K562 (cell line): ENCODE measurements at regions not wholly inside any gene's neighbourhood (a gene's known extent, or its start where the extent isn't known, plus 50 kb on each side); places are given as distances from the start of the nearest gene placed in this dataset.

ENCODE experiments used
- ATAC-seq: fragments of 200-7000 bp; cut with Tn5 transposase; 3 replicates; pipeline ENCODE4 v1.9.1; 2020; ENCODE audit warnings: moderate library complexity
- BruUV-seq: library from RNA; stranded (reverse); fragments of 400-500 nt; replicated peaks from 2 replicates; lab custom pipeline; 2021; lab: Mats Ljungman, UMichigan
- CTCF ChIA-PET: fragments of 300-600 bp; formaldehyde crosslinking; extraction: SDS; loops from one replicate; lab custom pipeline; 2021; ENCODE audit warnings: low intra/inter-chr PET ratio; lab: Yijun Ruan, JAX
- POLR2A ChIA-PET: fragments of 300-600, 350-650 bp; sonication (Branson Sonifier 250); formaldehyde crosslinking; extraction: SDS; loops from one replicate; lab custom pipeline; 2021; ENCODE audit warnings: antibody characterized with exemption, inconsistent platforms; lab: Yijun Ruan, JAX
- DNase-seq, 4 experiments: peaks; one replicate each; pipeline versions ENCODE4 v3.0.0 to v3.0.0-alpha.2; 2011 to 2018; ENCODE audit warnings: low spot score in 3 of 4, mixed read lengths in 3 of 4; ENCODE audit errors: extremely low read depth in 1 of 4
- FAIRE-seq: peaks from 2 replicates; lab custom pipeline; 2011; peaks lifted over from hg19 to GRCh38; lab: Jason Lieb, UNC
- H2AFZ ChIP-seq: 2 replicates; pipeline ENCODE4 v1.6.0; 2011; ENCODE audit warnings: low read depth, low read length, control low read depth, inconsistent platforms
- H3K27ac ChIP-seq: fragments of 200-600 bp; 3 replicates; pipeline ENCODE4 v1.8.0; 2011; ENCODE audit warnings: low read depth, mild to moderate bottlenecking, control low read depth, inconsistent platforms, low read length, moderate library complexity, mixed read lengths; ENCODE audit errors: extremely low read depth
- H3K27me3 ChIP-seq, 2 experiments: fragments of 300-600 bp in 1 of 2; 2 replicates in 1 of 2; 3 replicates in 1 of 2; pipeline versions ENCODE4 v1.6.0 to v1.8.0; 2011; ENCODE audit warnings: inconsistent platforms in 2 of 2, low read length in 2 of 2, mild to moderate bottlenecking in 1 of 2, mixed read lengths in 1 of 2, moderate library complexity in 1 of 2; ENCODE audit not compliant: control insufficient read depth in 2 of 2, insufficient read depth in 2 of 2
- H3K36me3 ChIP-seq: fragments of 300-600 bp; 3 replicates; pipeline ENCODE4 v1.8.0; 2011; ENCODE audit warnings: mild to moderate bottlenecking, low read length, inconsistent platforms; ENCODE audit not compliant: control insufficient read depth, insufficient read depth
- H3K4me1 ChIP-seq, 2 experiments: fragments of 200-600 bp in 1 of 2; replicated peaks in 1 of 2; 2 replicates in 1 of 2; 3 replicates in 1 of 2; pipeline versions ENCODE4 v1.5.1 to v1.8.0; 2011; ENCODE audit warnings: inconsistent platforms in 2 of 2, low read length in 2 of 2, mild to moderate bottlenecking in 1 of 2, mixed read lengths in 1 of 2, moderate library complexity in 1 of 2; ENCODE audit not compliant: control insufficient read depth in 2 of 2, insufficient read depth in 2 of 2
- H3K4me2 ChIP-seq: 2 replicates; pipeline ENCODE4 v1.6.1; 2011; ENCODE audit warnings: low read length, control low read depth, inconsistent platforms, mixed read lengths; ENCODE audit not compliant: insufficient read depth
- H3K4me3 ChIP-seq: fragments of 200-600 bp; sonication (generic), shearing (Covaris generic); 2 replicates; pipeline ENCODE4 v1.5.1; 2016; ENCODE audit warnings: control low read depth, inconsistent platforms
- H3K79me2 ChIP-seq: fragments of 200-600 bp; 3 replicates; pipeline ENCODE4 v1.8.0; 2011; ENCODE audit warnings: low read length, inconsistent platforms; ENCODE audit not compliant: control insufficient read depth, insufficient read depth
- H3K9ac ChIP-seq, 2 experiments: 2 replicates each; pipeline versions ENCODE4 v1.6.0 to v1.6.1; 2011; ENCODE audit warnings: low read depth in 2 of 2, low read length in 2 of 2, control low read depth in 1 of 2, inconsistent platforms in 1 of 2, mild to moderate bottlenecking in 1 of 2, mixed read lengths in 1 of 2; ENCODE audit not compliant: insufficient read depth in 1 of 2
- H3K9me1 ChIP-seq: one replicate; pipeline ENCODE4 v1.6.0; 2011; ENCODE audit warnings: inconsistent platforms, mild to moderate bottlenecking, low read length, moderate library complexity; ENCODE audit not compliant: control insufficient read depth, insufficient read depth
- H3K9me3 ChIP-seq: replicated peaks from 2 replicates; pipeline ENCODE4 v1.5.1; 2011; ENCODE audit warnings: low read depth, low read length, inconsistent platforms; ENCODE audit not compliant: control insufficient read depth, insufficient read depth
- H4K20me1 ChIP-seq: replicated peaks from 2 replicates; pipeline ENCODE4 v1.6.1; 2011; ENCODE audit warnings: low read length, inconsistent platforms, mixed read lengths; ENCODE audit not compliant: control insufficient read depth, insufficient read depth
- ASH1L ChIP-seq: fragments of 450-650 bp; IDR thresholded peaks from 2 replicates; pipeline ENCODE4 v1.6.1; 2018; ENCODE audit warnings: borderline replicate concordance, mild to moderate bottlenecking, low read depth; ENCODE audit not compliant: partially characterized antibody
- BCL6 ChIP-seq: fragments of 250-450 bp; sonication (Bioruptor Pico); IDR thresholded peaks from 2 replicates; pipeline ENCODE4 v1.4.0; 2020
- CBX1 ChIP-seq: sonication (generic); IDR thresholded peaks from 2 replicates; pipeline ENCODE4 v1.6.1; 2016; ENCODE audit warnings: antibody characterized with exemption, low read depth, mild to moderate bottlenecking
- DIDO1 ChIP-seq: fragments of 450-650 bp; IDR thresholded peaks from 2 replicates; pipeline ENCODE4 v1.6.1; 2016; ENCODE audit warnings: low read depth, missing biosample characterization, missing genetic modification characterization
- ELF4 ChIP-seq: fragments of 450-650 bp; formaldehyde crosslinking; IDR thresholded peaks from 2 replicates; pipeline ENCODE4 v1.4.0; 2022; ENCODE audit warnings: missing genetic modification characterization
- KLF16 ChIP-seq: IDR thresholded peaks from 2 replicates; pipeline ENCODE4 v1.6.1; 2016; ENCODE audit warnings: antibody characterized with exemption
- MAFF ChIP-seq: IDR thresholded peaks from 2 replicates; pipeline ENCODE4 v1.6.1; 2012; ENCODE audit warnings: low read length, improper control_type of control experiment
- MED1 ChIP-seq: sonication (generic); formaldehyde crosslinking; IDR thresholded peaks from 2 replicates; pipeline ENCODE4 v1.8.1; 2023; ENCODE audit warnings: missing genetic modification reagents, borderline replicate concordance
- MEIS2 ChIP-seq: fragments of 450-650 bp; IDR thresholded peaks from 2 replicates; pipeline ENCODE4 v1.6.1; 2014; ENCODE audit warnings: mild to moderate bottlenecking; ENCODE audit not compliant: partially characterized antibody
- NFRKB ChIP-seq: fragments of 450-650 bp; IDR thresholded peaks from 2 replicates; pipeline ENCODE4 v1.6.1; 2016; ENCODE audit warnings: low read depth
- NR2F6 ChIP-seq: fragments of 450-650 bp; formaldehyde crosslinking; IDR thresholded peaks from 2 replicates; pipeline ENCODE4 v1.4.0; 2020; ENCODE audit warnings: mild to moderate bottlenecking
- PURB ChIP-seq: sonication (generic); formaldehyde crosslinking; IDR thresholded peaks from 2 replicates; pipeline ENCODE4 v1.9.0; 2021; ENCODE audit warnings: low read depth, mild to moderate bottlenecking, missing genetic modification reagents
- RBBP5 ChIP-seq: fragments of 200-600 bp; sonication (generic); IDR thresholded peaks from 2 replicates; pipeline ENCODE4 v1.6.1; 2012; ENCODE audit warnings: borderline replicate concordance, mild to moderate bottlenecking, low read length, control low read depth, inconsistent platforms; ENCODE audit not compliant: insufficient read depth, poor library complexity, severe bottlenecking
- RFX5 ChIP-seq: IDR thresholded peaks from 2 replicates; pipeline ENCODE4 v1.6.1; 2011; ENCODE audit warnings: low read depth, mild to moderate bottlenecking, improper control_type of control experiment, low read length
- XRCC3 ChIP-seq: fragments of 450-650 bp; IDR thresholded peaks from 2 replicates; pipeline ENCODE4 v1.6.1; 2017; ENCODE audit warnings: mild to moderate bottlenecking, moderate library complexity
- ZBTB34 ChIP-seq: fragments of 250-450 bp; sonication (Bioruptor Pico); IDR thresholded peaks from 2 replicates; pipeline ENCODE4 v1.8.0; 2021; ENCODE audit warnings: mild to moderate bottlenecking, moderate library complexity
- ZFPM2 ChIP-seq: fragments of 250-450 bp; sonication (Bioruptor Pico); IDR thresholded peaks from 2 replicates; pipeline ENCODE4 v1.5.1; 2022; ENCODE audit warnings: mild to moderate bottlenecking
- ZNF184 ChIP-seq: sonication (generic); formaldehyde crosslinking; IDR thresholded peaks from 2 replicates; pipeline ENCODE4 v1.5.0; 2020; ENCODE audit warnings: missing genetic modification reagents
- ZNF23 ChIP-seq: fragments of 250-450 bp; sonication (Bioruptor Pico); IDR thresholded peaks from 2 replicates; pipeline ENCODE4 v1.4.0; 2020; ENCODE audit warnings: mild to moderate bottlenecking
- WGBS: fragments of 100-300 bp; shearing (Covaris generic); methylation state at CpG from one replicate; pipeline ENCODE4 v1.1.6; 2016; ENCODE audit warnings: low coverage, mixed read lengths; ENCODE audit not compliant: insufficient coverage; ENCODE audit errors: missing lambda C conversion rate; 5-methylcytosine and 5-hydroxymethylcytosine counted together
- in situ Hi-C: fragments of 300-500 bp; cut with MboI; formaldehyde crosslinking; loops from 4 replicates; pipeline ENCODE4 v1.15.0; 2018; ENCODE audit warnings: inconsistent platforms, mixed read lengths
- intact Hi-C: fragments of 100-400 bp; cut with micrococcal nuclease; formaldehyde crosslinking; loops from 2 replicates; pipeline ENCODE4 v1.14.2; 2022
- TF ChIP-seq, protein P1 (sequence below): fragments of 450-650 bp; formaldehyde crosslinking; IDR thresholded peaks from 2 replicates; pipeline ENCODE4 v1.4.0; 2020; ENCODE audit warnings: mild to moderate bottlenecking, moderate library complexity

DNA sequence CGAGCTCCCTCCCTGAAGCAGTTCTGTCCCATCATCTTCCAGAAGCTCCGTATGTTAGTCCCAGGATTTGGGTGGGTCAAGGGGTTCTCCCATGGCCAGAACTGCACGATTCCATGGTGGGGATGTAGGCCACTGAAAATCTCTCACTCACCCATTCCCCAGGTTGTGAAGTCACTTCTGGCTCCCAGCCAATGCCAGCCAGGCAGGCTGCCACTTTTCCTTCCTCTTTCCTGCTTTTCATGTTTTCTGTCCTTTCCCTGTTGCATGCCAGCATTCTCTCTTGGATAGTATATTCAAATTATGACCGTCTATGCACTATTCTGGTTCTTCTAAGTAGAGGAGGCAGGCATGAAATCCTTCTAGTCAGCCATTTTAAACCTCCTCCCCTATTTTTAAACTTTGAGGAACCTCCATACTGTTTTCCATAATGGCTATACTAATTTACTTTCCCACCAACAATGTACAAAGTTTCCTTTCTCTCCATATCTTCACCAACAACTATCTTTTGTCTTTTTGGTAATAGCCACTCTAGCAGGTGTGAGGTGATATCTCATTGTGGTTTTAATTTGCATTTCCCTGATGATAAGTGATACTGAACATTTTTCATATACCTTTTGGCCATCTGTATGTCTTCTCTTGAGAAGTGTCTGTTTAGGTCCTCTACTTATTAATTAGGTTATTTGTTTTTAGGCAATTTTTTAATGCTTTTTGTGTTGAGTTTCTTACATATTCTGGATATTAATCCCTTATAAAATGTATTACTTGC lies 182.1 kb upstream of the TET2 start:
- Histone ChIP-seq H3K9me3 (no peaks in the 10 kb centered on the region), H3K36me3 (no peaks in the 10 kb centered on the region), H3K9ac (no peak overlapping the region), H2AFZ (no peak overlapping the region), H3K9me1 (no peaks in the 10 kb centered on the region), H3K79me2 (no peaks in the 10 kb centered on the region), H3K4me3 (no peak overlapping the region), H3K4me2 (no peak overlapping the region), H3K27me3 (no peaks in the 10 kb centered on the region), H3K4me1 (no peaks in the 10 kb centered on the region), H3K27ac (no peak overlapping the region), H4K20me1 (no peaks in the 10 kb centered on the region)
- 0% methylated on average over 4 of the region's 4 CpGs for WGBS
- ChIA-PET POLR2A (no interaction called here), CTCF (no interaction called here)
- in situ Hi-C loops, result no loop called here
- intact Hi-C loops, result no loop called here
- ATAC-seq (no peak), DNase-seq (no peak), FAIRE-seq (no peak)
- TF ChIP-seq ELF4 (CRISPR knock-in tag) (no peak), NR2F6 (CRISPR knock-in tag) (no peak), NFRKB (no peak), BCL6 (no peak), ZBTB34 (CRISPR knock-in tag) (no peak), ZNF184 (CRISPR knock-in tag) (no peak), MED1 (no peak), RFX5 (no peak), RBBP5 (no peak), MEIS2 (no peak), PURB (no peak), CBX1 (no peak), XRCC3 (no peak), KLF16 (no peak), MAFF (no peak), ZNF23 (CRISPR knock-in tag) (no peak), DIDO1 (no peak), ZFPM2 (CRISPR knock-in tag) (no peak), ASH1L (no peak)
- TF ChIP-seq, protein P1, sequence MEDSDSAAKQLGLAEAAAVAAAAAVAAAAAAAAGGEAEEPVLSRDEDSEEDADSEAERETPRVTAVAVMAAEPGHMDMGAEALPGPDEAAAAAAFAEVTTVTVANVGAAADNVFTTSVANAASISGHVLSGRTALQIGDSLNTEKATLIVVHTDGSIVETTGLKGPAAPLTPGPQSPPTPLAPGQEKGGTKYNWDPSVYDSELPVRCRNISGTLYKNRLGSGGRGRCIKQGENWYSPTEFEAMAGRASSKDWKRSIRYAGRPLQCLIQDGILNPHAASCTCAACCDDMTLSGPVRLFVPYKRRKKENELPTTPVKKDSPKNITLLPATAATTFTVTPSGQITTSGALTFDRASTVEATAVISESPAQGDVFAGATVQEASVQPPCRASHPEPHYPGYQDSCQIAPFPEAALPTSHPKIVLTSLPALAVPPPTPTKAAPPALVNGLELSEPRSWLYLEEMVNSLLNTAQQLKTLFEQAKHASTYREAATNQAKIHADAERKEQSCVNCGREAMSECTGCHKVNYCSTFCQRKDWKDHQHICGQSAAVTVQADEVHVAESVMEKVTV (CRISPR knock-in tag), result no peak
- no TSS peak for BruUV-seq
